HEK293 (cell line): ENCODE measurements at regions not wholly inside any gene's neighbourhood (a gene's known extent, or its start where the extent isn't known, plus 50 kb on each side); places are given as distances from the start of the nearest gene placed in this dataset.
A peak's percentile ranks its signal among the peaks of the same experiment; 100 is the strongest.

Experiments used
- CTCF ChIA-PET: fragments of 350-600 bp; formaldehyde crosslinking; extraction: SDS; loops from one replicate; lab custom pipeline; 2021; ENCODE audit warnings: antibody characterized with exemption; lab: Yijun Ruan, JAX
- POLR2A ChIA-PET: fragments of 300-600 bp; formaldehyde crosslinking; extraction: SDS; loops from one replicate; lab custom pipeline; 2020; ENCODE audit warnings: antibody characterized with exemption, inconsistent platforms; lab: Yijun Ruan, JAX
- H3K27ac ChIP-seq: fragments of 200-500 bp; sonication (Bioruptor generic); 2 replicates; pipeline ENCODE4 v1.5.1; 2014; ENCODE audit warnings: low read depth, low read length, control low read depth, inconsistent platforms; ENCODE audit errors: extremely low read depth
- H3K36me3 ChIP-seq, 2 experiments: fragments of 200-500 bp in 1 of 2; sonication (Bioruptor generic) in 1 of 2; 1 replicate in 1 of 2; 2 replicates in 1 of 2; pipeline ENCODE4 v1.5.1; 2014 to 2017; ENCODE audit warnings: inconsistent platforms in 2 of 2, low read length in 2 of 2; ENCODE audit not compliant: control insufficient read depth in 2 of 2, insufficient read depth in 1 of 2
- H3K4me1 ChIP-seq: fragments of 200-500 bp; sonication (Bioruptor generic); 2 replicates; pipeline ENCODE4 v1.5.1; 2014; ENCODE audit warnings: mild to moderate bottlenecking, low read length, inconsistent platforms; ENCODE audit not compliant: control insufficient read depth, insufficient read depth
- H3K4me3 ChIP-seq: 2 replicates; pipeline ENCODE4 v1.5.1; 2011; ENCODE audit warnings: low read depth, mild to moderate bottlenecking, control low read depth, low read length, moderate library complexity
- H3K9me3 ChIP-seq: fragments of 200-500 bp; sonication (Bioruptor generic); 2 replicates; pipeline ENCODE4 v1.5.1; 2014; ENCODE audit warnings: low read depth, low read length, inconsistent platforms; ENCODE audit not compliant: control insufficient read depth, insufficient read depth
- GFI1B ChIP-seq: fragments of 450-650 bp; formaldehyde crosslinking; IDR thresholded peaks from 2 replicates; pipeline ENCODE4 v1.5.1; 2016; ENCODE audit warnings: missing biosample characterization, missing genetic modification characterization
- HOXD13 ChIP-seq: sonication (generic); formaldehyde crosslinking; IDR thresholded peaks from 2 replicates; pipeline ENCODE4 v1.8.0; 2022; ENCODE audit warnings: missing genetic modification reagents, borderline replicate concordance
- WT1 ChIP-seq: fragments of 450-650 bp; formaldehyde crosslinking; IDR thresholded peaks from 2 replicates; pipeline ENCODE4 v1.5.1; 2016; ENCODE audit warnings: missing biosample characterization, missing genetic modification characterization
- ZBTB21 ChIP-seq: fragments of 450-650 bp; formaldehyde crosslinking; IDR thresholded peaks from 2 replicates; pipeline ENCODE4 v1.5.1; 2017; ENCODE audit warnings: missing biosample characterization, missing genetic modification characterization
- ZNF112 ChIP-seq: fragments of 450-650 bp; formaldehyde crosslinking; IDR thresholded peaks from 2 replicates; pipeline ENCODE4 v1.5.0; 2017; ENCODE audit warnings: missing biosample characterization, missing genetic modification characterization
- ZNF19 ChIP-seq: fragments of 450-650 bp; formaldehyde crosslinking; IDR thresholded peaks from 2 replicates; pipeline ENCODE4; 2016; ENCODE audit warnings: missing biosample characterization, missing genetic modification characterization, low read depth
- ZNF239 ChIP-seq: fragments of 450-650 bp; formaldehyde crosslinking; IDR thresholded peaks from 2 replicates; pipeline ENCODE4 v1.5.1; 2016; ENCODE audit warnings: missing biosample characterization, missing genetic modification characterization
- ZNF311 ChIP-seq: fragments of 450-650 bp; formaldehyde crosslinking; IDR thresholded peaks from 2 replicates; pipeline ENCODE4 v1.5.1; 2017; ENCODE audit warnings: missing biosample characterization, missing genetic modification characterization, borderline replicate concordance
- ZNF48 ChIP-seq: fragments of 450-650 bp; formaldehyde crosslinking; IDR thresholded peaks from 2 replicates; pipeline ENCODE4 v1.5.1; 2016; ENCODE audit warnings: missing biosample characterization, missing genetic modification characterization
- ZNF549 ChIP-seq: fragments of 450-650 bp; IDR thresholded peaks from 2 replicates; pipeline ENCODE4 v1.5.1; 2018; ENCODE audit warnings: missing biosample characterization, missing genetic modification characterization, mild to moderate bottlenecking, inconsistent platforms, moderate library complexity
- ZNF768 ChIP-seq: fragments of 450-650 bp; formaldehyde crosslinking; IDR thresholded peaks from 2 replicates; pipeline ENCODE4 v1.5.1; 2018; ENCODE audit warnings: missing biosample characterization, mild to moderate bottlenecking, missing genetic modification characterization
- TF ChIP-seq, protein P1 (sequence below): fragments of 450-650 bp; formaldehyde crosslinking; IDR thresholded peaks from 2 replicates; pipeline ENCODE4 v1.5.1; 2016; ENCODE audit warnings: missing biosample characterization, missing genetic modification characterization
- TF ChIP-seq, protein P2 (sequence below): fragments of 450-650 bp; formaldehyde crosslinking; conservative IDR thresholded peaks from 2 replicates; pipeline ENCODE4 v1.5.1; 2016; ENCODE audit warnings: low read depth, missing biosample characterization, missing genetic modification characterization
- TF ChIP-seq, protein P3 (sequence below): fragments of 450-650 bp; formaldehyde crosslinking; IDR thresholded peaks from 2 replicates; pipeline ENCODE4 v1.5.1; 2016; ENCODE audit warnings: missing biosample characterization, missing genetic modification characterization
- TF ChIP-seq, protein P4 (sequence below): fragments of 450-650 bp; formaldehyde crosslinking; IDR thresholded peaks from 2 replicates; pipeline ENCODE4 v1.5.1; 2016; ENCODE audit warnings: missing biosample characterization, missing genetic modification characterization
- TF ChIP-seq, protein P5 (sequence below): fragments of 450-650 bp; formaldehyde crosslinking; IDR thresholded peaks from 2 replicates; pipeline ENCODE4 v1.5.1; 2016; ENCODE audit warnings: missing biosample characterization, missing genetic modification characterization

DNA sequence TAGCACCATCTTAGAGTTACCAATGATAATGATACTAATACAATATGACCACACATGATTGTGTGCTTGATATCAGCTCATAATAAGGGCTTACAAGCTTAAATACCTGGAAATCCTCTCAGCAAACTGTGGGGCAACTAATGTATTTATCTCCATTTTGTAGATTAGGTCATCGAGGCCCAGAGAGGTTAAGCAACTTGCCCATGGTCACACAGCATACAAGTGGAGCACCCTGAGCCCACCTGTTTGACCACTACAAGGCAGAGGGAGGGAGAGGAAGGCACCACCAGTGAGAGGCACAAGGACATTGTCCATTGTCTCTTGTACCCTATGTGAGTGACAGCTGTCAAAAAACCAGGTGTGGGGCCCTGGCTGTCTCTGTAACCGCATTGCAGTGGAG is 123.7 kb downstream of the MIAT start:
- CTCF ChIA-PET = no interaction called here

DNA sequence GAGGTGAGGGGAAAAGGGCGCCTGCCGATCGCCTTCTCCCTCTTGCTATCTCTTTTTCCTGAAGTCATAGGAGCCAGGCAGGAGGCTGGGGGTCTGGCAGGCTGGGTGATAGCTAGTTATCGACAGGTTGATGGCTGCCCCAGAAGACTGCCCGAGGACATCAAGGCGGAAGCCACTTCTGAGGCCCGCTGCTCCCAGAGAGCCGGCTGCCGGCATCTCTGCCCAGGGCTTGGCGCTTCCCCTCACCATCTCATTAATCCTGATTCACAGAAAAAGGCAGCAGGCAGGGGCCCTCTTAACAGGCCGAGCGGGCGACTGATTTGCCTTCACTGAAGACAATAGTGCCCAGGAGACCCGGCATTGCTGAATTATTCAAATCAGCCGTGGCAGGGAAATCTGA is 124.2 kb downstream of the MIAT start:
- Histone ChIP-seq H3K9me3 (no peaks in the 10 kb centered on the region), H3K4me1 (no peaks in the 10 kb centered on the region), H3K36me3 (peaks cover 0 to 24% of the 10 kb centered on the region in 2 experiments; a peak in 2 of 3 replicates)
- no peak for TF ChIP-seq ZNF311 (tag by site-specific recombination)
- TF ChIP-seq, protein P1, sequence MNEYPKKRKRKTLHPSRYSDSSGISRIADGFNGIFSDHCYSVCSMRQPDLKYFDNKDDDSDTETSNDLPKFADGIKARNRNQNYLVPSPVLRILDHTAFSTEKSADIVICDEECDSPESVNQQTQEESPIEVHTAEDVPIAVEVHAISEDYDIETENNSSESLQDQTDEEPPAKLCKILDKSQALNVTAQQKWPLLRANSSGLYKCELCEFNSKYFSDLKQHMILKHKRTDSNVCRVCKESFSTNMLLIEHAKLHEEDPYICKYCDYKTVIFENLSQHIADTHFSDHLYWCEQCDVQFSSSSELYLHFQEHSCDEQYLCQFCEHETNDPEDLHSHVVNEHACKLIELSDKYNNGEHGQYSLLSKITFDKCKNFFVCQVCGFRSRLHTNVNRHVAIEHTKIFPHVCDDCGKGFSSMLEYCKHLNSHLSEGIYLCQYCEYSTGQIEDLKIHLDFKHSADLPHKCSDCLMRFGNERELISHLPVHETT (tag by site-specific recombination) = no peak
- TF ChIP-seq, protein P2, sequence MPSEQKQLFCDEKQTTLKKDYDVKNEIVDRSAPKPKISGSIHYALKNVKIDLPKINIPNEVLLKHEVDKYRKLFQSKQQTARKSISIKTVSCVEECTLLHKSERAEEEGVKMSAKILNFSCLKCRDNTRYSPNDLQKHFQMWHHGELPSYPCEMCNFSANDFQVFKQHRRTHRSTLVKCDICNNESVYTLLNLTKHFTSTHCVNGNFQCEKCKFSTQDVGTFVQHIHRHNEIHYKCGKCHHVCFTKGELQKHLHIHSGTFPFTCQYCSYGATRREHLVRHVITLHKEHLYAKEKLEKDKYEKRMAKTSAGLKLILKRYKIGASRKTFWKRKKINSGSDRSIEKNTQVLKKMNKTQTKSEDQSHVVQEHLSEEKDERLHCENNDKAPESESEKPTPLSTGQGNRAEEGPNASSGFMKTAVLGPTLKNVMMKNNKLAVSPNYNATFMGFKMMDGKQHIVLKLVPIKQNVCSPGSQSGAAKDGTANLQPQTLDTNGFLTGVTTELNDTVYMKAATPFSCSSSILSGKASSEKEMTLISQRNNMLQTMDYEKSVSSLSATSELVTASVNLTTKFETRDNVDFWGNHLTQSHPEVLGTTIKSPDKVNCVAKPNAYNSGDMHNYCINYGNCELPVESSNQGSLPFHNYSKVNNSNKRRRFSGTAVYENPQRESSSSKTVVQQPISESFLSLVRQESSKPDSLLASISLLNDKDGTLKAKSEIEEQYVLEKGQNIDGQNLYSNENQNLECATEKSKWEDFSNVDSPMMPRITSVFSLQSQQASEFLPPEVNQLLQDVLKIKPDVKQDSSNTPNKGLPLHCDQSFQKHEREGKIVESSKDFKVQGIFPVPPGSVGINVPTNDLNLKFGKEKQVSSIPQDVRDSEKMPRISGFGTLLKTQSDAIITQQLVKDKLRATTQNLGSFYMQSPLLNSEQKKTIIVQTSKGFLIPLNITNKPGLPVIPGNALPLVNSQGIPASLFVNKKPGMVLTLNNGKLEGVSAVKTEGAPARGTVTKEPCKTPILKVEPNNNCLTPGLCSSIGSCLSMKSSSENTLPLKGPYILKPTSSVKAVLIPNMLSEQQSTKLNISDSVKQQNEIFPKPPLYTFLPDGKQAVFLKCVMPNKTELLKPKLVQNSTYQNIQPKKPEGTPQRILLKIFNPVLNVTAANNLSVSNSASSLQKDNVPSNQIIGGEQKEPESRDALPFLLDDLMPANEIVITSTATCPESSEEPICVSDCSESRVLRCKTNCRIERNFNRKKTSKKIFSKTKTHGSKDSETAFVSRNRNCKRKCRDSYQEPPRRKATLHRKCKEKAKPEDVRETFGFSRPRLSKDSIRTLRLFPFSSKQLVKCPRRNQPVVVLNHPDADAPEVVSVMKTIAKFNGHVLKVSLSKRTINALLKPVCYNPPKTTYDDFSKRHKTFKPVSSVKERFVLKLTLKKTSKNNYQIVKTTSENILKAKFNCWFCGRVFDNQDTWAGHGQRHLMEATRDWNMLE (tag by site-specific recombination) = no peak
- no peak for TF ChIP-seq ZNF48
- no peak for TF ChIP-seq HOXD13 (CRISPR knock-in tag)
- TF ChIP-seq ZNF19 (tag by site-specific recombination) = no peak
- TF ChIP-seq WT1 = no peak
- TF ChIP-seq ZNF239 (tag by site-specific recombination) = no peak
- no peak for TF ChIP-seq GFI1B (tag by site-specific recombination)
- no peak for TF ChIP-seq ZBTB21 (tag by site-specific recombination)
- TF ChIP-seq ZNF549 (tag by site-specific recombination) = no peak
- TF ChIP-seq, protein P3, sequence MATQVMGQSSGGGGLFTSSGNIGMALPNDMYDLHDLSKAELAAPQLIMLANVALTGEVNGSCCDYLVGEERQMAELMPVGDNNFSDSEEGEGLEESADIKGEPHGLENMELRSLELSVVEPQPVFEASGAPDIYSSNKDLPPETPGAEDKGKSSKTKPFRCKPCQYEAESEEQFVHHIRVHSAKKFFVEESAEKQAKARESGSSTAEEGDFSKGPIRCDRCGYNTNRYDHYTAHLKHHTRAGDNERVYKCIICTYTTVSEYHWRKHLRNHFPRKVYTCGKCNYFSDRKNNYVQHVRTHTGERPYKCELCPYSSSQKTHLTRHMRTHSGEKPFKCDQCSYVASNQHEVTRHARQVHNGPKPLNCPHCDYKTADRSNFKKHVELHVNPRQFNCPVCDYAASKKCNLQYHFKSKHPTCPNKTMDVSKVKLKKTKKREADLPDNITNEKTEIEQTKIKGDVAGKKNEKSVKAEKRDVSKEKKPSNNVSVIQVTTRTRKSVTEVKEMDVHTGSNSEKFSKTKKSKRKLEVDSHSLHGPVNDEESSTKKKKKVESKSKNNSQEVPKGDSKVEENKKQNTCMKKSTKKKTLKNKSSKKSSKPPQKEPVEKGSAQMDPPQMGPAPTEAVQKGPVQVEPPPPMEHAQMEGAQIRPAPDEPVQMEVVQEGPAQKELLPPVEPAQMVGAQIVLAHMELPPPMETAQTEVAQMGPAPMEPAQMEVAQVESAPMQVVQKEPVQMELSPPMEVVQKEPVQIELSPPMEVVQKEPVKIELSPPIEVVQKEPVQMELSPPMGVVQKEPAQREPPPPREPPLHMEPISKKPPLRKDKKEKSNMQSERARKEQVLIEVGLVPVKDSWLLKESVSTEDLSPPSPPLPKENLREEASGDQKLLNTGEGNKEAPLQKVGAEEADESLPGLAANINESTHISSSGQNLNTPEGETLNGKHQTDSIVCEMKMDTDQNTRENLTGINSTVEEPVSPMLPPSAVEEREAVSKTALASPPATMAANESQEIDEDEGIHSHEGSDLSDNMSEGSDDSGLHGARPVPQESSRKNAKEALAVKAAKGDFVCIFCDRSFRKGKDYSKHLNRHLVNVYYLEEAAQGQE (tag by site-specific recombination) = no peak
- TF ChIP-seq, protein P4, sequence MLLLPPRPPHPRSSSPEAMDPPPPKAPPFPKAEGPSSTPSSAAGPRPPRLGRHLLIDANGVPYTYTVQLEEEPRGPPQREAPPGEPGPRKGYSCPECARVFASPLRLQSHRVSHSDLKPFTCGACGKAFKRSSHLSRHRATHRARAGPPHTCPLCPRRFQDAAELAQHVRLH (tag by site-specific recombination) = no peak
- TF ChIP-seq, protein P5, sequence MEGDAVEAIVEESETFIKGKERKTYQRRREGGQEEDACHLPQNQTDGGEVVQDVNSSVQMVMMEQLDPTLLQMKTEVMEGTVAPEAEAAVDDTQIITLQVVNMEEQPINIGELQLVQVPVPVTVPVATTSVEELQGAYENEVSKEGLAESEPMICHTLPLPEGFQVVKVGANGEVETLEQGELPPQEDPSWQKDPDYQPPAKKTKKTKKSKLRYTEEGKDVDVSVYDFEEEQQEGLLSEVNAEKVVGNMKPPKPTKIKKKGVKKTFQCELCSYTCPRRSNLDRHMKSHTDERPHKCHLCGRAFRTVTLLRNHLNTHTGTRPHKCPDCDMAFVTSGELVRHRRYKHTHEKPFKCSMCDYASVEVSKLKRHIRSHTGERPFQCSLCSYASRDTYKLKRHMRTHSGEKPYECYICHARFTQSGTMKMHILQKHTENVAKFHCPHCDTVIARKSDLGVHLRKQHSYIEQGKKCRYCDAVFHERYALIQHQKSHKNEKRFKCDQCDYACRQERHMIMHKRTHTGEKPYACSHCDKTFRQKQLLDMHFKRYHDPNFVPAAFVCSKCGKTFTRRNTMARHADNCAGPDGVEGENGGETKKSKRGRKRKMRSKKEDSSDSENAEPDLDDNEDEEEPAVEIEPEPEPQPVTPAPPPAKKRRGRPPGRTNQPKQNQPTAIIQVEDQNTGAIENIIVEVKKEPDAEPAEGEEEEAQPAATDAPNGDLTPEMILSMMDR (tag by site-specific recombination) = no peak
- TF ChIP-seq, all 188 proteins: peak for 0
- Histone ChIP-seq H3K27ac (no peak overlapping the region), H3K4me3 (no peak overlapping the region)
- POLR2A ChIA-PET = no interaction called here
- CTCF ChIA-PET = no interaction called here

More for the DNA sequence above, 123.7 kb downstream of the MIAT start:
- no peak overlapping the region for H3K27ac ChIP-seq
- H3K36me3 ChIP-seq = peaks cover 0 to 25% of the 10 kb centered on the region in 2 experiments; a peak in 2 of 3 replicates
- no peak overlapping the region for H3K4me3 ChIP-seq
- POLR2A ChIA-PET = no interaction called here
- no peaks in the 10 kb centered on the region for H3K4me1 ChIP-seq
- no peaks in the 10 kb centered on the region for H3K9me3 ChIP-seq
- TF ChIP-seq ZNF112 (tag by site-specific recombination) (no peak), ZNF768 (tag by site-specific recombination) (peak; percentile 89)
- TF ChIP-seq, all 188 proteins: peak for 1
